ENCODE measurements at regions not wholly inside any gene's neighbourhood (a gene's known extent, or its start where the extent isn't known, plus 50 kb on each side); places are given as distances from the start of the nearest gene placed in this dataset.

DNA sequence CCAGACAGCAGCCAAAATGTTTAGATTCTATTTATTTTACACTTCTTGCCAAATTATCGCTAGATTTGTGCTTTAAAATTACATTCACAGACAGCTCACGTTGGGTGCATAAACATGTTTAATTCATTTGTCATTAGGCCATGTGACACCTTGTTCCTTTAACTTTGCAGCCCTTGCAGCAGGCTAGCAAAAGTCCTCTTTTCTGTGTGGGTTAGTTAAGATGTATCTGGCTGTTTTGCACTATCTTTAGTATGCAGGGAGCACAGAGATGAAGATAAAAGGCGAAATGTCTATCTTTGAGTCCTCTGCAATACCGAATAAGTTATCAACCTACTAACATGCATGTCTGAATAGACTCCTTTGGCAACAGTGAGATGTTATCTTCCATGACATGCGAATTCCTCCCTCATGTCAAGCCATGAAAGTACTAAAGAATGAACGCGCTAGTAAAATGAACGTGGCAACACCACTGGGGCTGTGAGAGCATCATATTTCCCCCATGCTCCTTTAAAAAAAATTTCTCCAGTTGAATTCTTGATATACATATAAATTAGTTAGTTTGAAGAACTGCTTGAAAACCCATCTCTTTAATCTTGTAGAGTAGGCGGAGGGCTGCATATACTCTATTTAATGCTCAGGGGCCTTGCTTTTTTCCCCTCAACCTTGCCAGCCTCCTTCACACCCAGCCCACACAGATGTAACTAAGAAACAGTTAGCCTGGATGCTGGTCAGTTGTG, 620.4 kb upstream of the NR2F2 start:
- intact Hi-C loops (cut with DNase I), result no loop called here

DNA sequence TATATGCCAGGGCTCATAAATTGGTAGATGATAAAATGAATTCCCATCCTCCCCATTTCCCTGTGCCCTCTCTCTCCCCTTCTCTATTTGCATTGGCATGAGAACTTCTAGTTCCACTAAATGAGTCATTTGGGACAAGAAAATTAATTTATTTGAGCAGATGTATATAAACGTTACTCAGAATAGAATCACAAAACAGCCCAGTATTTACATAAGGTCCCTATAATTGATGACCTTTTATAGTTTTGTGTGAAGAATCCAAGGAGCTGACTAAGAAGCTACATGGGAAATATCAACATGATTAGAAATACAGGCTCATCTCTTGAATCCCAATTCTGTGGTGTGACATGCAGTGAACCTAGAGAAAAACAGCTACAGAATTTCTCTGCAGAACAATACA, 617.7 kb upstream of the NR2F2 start:
- H3K4me3 ChIP-seq, result no peak overlapping the region
- no peaks in the 10 kb centered on the region for H3K36me3 ChIP-seq
- no peaks in the 10 kb centered on the region for H3K9me3 ChIP-seq
- intact Hi-C loops (cut with DNase I), result no loop called here
- TF ChIP-seq, protein P1, sequence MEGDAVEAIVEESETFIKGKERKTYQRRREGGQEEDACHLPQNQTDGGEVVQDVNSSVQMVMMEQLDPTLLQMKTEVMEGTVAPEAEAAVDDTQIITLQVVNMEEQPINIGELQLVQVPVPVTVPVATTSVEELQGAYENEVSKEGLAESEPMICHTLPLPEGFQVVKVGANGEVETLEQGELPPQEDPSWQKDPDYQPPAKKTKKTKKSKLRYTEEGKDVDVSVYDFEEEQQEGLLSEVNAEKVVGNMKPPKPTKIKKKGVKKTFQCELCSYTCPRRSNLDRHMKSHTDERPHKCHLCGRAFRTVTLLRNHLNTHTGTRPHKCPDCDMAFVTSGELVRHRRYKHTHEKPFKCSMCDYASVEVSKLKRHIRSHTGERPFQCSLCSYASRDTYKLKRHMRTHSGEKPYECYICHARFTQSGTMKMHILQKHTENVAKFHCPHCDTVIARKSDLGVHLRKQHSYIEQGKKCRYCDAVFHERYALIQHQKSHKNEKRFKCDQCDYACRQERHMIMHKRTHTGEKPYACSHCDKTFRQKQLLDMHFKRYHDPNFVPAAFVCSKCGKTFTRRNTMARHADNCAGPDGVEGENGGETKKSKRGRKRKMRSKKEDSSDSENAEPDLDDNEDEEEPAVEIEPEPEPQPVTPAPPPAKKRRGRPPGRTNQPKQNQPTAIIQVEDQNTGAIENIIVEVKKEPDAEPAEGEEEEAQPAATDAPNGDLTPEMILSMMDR (IDR thresholded peaks at IDR 0.05), result no peak
- DNase-seq (no peak), ATAC-seq (no peak)
- no peak overlapping the region for H3K27ac ChIP-seq
- no peaks in the 10 kb centered on the region for H3K4me1 ChIP-seq
- no peaks in the 10 kb centered on the region for H3K27me3 ChIP-seq

More for the DNA sequence above, 620.4 kb upstream of the NR2F2 start:
- ATAC-seq (no peak), DNase-seq (no peak)
- no peaks in the 10 kb centered on the region for H3K36me3 ChIP-seq
- no peaks in the 10 kb centered on the region for H3K9me3 ChIP-seq
- H3K27me3 ChIP-seq, result no peaks in the 10 kb centered on the region
- TF ChIP-seq, protein P1 (IDR thresholded peaks at IDR 0.05), result no peak
- no peak overlapping the region for H3K27ac ChIP-seq
- no peaks in the 10 kb centered on the region for H3K4me1 ChIP-seq
- H3K4me3 ChIP-seq, result no peak overlapping the region

DNA sequence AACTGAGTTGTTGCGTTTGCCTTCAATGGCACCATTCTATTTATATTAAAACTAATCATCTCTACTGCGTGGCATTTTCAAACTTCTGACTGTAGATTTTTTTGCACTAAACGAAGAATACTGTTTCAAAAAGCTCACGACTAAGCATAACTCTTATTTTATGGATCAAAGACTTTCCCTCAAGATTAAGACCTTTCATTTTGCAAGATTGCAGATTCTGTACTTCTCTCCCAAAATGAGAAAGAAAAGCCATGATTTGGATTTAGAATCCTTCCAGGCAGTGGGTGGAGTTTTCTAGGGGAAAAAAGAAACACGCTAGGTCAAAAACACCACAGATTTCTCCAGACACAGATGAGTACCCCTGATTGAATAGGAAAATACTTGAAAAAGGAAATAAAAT, 617.2 kb upstream of the NR2F2 start:
- Histone ChIP-seq H3K27me3 (no peaks in the 10 kb centered on the region), H3K4me3 (no peak overlapping the region), H3K9me3 (no peaks in the 10 kb centered on the region), H3K27ac (no peak overlapping the region), H3K4me1 (no peaks in the 10 kb centered on the region), H3K36me3 (no peaks in the 10 kb centered on the region)
- DNase-seq (no peak), ATAC-seq (no peak)
- intact Hi-C loops (cut with DNase I), result no loop called here
- TF ChIP-seq, protein P1 (IDR thresholded peaks at IDR 0.05), result no peak

DNA sequence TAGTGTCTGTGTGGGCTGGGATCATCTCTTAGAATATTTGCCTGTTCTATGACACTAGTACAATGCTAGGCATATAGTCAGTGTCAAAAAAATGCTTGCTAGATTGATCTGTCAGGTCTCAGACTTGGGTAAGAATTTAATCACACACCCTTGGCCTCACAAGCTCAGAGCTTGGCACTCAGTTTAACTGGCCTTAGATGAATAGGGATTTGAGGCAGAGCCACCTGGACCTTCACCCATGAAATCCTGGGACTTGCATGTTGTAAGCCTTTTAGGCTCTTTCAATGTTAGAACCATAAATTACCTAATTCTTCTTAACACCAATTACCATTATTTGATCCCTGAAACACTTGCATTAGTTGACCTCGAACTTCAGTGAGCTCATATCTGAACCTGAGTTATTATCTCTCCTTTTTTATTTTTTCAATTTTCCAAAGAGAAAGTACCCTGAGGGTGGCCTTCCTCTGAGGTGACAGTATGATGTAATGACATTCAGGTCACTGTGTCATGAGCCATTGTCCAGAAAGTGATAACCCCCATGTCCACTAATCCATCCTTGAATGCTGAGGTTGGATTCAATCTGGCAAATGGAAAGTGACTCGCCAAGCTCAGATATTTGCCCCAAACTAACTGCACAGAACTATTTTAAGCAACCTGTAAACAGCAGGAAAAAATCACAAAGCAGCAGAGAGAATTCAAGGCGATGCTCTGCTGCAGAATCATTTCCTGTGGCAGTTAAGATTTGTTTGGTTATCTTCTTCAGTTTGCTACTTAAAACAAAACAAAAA, 615.2 kb upstream of the NR2F2 start:
- no peak overlapping the region for H3K27ac ChIP-seq
- no peak for DNase-seq
- intact Hi-C loops (cut with DNase I), result no loop called here

DNA sequence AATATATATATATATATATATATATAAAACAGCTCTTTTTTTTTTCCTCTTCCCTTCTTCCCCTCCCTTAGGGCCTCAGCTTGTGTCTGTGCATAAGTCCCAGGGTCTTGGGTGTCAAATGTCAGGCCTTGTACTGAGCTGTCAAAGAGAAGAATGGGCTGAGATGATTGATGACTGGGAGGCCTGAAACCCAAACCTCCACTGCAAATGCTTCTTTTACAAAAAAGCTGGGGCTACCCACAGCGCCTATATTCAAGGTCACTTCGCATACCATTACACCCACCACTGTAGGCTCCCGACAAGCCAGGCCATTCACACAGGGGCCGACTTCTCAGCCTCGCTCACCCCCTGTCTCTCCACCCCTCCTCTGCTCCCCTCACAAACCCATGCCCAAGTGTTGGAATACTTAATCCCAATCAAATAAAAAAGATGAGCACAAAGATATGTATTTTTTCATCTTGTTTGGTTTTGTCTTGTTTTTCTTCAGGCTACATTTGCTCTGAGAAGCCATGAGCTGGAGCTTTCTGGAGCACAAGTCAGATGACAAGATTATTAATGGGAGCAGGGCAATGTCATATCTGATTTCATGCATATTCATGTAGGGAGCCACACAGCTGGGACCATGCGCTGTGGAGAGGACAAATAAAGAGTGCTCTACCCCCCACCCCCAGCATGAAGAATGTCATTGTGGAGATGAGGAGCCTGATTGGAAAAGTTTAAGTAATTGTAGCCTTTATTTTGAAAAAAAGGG, 614.4 kb upstream of the NR2F2 start:
- intact Hi-C loops (cut with DNase I), result no loop called here
- Histone ChIP-seq H3K4me1 (no peaks in the 10 kb centered on the region), H3K27ac (no peak overlapping the region), H3K27me3 (no peaks in the 10 kb centered on the region), H3K36me3 (no peaks in the 10 kb centered on the region), H3K9me3 (no peaks in the 10 kb centered on the region), H3K4me3 (no peak overlapping the region)
- ATAC-seq (no peak), DNase-seq (no peak)
- TF ChIP-seq, protein P1 (IDR thresholded peaks at IDR 0.05), result no peak

More for the DNA sequence above, 615.2 kb upstream of the NR2F2 start:
- TF ChIP-seq, protein P1 (IDR thresholded peaks at IDR 0.05), result no peak
- H3K27me3 ChIP-seq, result no peaks in the 10 kb centered on the region
- no peaks in the 10 kb centered on the region for H3K36me3 ChIP-seq
- no peak overlapping the region for H3K4me3 ChIP-seq
- H3K9me3 ChIP-seq, result no peaks in the 10 kb centered on the region
- H3K4me1 ChIP-seq, result no peaks in the 10 kb centered on the region
- no peak for ATAC-seq
